ENCODE measurements at regions not wholly inside any gene's neighbourhood (a gene's known extent, or its start where the extent isn't known, plus 50 kb on each side); places are given as distances from the start of the nearest gene placed in this dataset.

DNA sequence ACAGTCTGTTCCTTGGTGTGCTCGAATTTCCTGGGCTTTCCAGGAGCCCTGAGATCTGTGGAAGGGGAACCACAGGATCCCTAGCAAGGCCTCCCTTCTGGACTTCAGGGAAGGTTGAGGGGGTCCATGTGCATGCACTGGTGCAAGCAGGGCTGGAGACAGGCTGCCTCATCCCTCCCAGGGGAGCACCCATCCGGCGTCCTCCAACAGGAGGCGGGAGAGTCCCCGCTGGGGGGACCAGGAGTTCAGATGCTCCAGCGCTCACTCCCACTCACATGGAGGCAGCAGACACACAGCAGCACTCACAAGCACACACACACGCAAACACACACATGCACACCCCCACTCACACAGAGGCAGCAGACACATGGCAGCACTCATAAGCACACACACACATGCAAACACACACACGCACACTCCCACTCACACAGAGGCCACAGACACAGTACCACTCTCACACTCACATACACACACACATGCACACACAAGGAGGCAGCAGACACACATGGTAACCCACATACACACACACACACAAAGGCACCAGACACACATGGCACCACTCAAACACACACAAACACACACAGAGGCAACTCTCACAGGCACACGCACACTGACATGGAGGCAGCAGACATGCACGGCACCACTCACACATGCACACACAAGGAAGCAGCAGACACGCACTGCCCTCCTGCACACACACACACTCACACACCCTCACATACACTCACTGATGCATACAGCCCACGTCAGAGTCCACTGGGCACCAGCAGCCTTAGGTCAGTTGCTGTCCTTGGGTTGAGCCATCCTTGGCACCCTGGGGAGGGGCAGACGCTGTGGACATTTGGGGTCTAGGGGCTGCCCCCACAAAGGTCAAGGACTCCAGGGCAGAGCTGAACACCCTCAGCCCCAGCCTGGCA lies 247.0 kb upstream of the PPP2R2D start:
- DNase-seq: no peak

- DNase-seq: no peak
These were observed 246.2 kb upstream of the PPP2R2D start for GRCh38 chr10:131654471-131655087.

GRCh38 chr10:131655101-131655849 lies 245.5 kb upstream of the PPP2R2D start:
- DNase-seq: no peak

DNA sequence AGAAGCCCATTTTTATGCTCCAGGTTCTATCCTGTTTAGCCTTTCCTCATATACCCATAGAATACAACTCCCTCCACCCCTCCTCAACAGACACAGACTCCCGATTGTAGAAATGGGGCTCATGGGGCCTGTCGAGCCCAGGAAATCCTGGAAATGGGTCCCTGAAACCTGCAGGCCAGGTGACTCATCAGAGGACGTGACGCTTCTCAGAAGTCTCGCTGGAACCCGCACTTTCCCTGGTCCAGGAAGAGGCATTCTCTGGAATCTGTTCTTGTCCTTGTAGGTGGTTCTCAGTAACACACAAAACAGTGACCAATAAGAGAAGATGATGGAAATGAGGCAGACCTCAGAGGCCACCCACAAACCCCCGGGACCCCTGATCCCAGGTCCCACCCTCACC lies 244.8 kb upstream of the PPP2R2D start:
- DNase-seq: no peak

DNA sequence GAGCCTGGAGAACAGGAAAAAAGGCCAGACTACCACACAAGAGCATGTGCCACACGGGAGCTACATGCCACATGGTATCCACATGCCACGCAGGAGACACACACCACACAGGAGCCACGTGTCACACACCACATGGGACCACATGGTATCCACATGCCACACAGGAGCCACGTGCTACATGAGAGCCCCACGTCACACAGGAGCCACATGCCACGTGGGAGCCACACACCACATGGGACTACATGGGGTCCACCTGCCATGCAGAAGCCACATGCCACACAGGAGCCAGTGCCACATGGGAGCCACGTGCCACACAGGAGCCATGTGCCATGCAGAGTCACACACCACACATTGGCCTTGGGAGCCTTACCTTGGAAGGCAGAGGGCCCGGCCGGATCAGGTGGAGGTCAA lies 244.4 kb upstream of the PPP2R2D start:
- DNase-seq: no peak

GRCh38 chr10:131657318-131657984 lies 243.4 kb upstream of the PPP2R2D start:
- DNase-seq: no peak

DNA sequence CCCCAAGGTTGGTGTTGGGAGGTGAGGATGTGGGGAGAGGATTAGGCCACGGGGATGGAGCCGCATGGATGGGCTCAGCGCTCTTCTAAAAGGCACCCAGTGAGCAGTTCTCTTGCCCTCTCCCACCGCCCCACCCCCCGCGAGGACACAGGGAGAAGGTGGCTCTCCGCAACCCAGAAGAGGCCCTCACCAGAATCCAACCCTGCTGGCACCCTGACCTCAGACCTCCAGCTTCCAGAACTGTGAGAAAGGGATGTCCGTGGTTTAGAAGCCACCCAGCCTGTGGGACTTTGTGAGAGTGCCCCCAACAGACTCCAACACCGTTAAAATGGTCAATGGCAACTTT lies 242.8 kb upstream of the PPP2R2D start:
- no peak for DNase-seq

GRCh38 chr10:131658476-131659110 lies 242.2 kb upstream of the PPP2R2D start:
- DNase-seq: no peak

DNA sequence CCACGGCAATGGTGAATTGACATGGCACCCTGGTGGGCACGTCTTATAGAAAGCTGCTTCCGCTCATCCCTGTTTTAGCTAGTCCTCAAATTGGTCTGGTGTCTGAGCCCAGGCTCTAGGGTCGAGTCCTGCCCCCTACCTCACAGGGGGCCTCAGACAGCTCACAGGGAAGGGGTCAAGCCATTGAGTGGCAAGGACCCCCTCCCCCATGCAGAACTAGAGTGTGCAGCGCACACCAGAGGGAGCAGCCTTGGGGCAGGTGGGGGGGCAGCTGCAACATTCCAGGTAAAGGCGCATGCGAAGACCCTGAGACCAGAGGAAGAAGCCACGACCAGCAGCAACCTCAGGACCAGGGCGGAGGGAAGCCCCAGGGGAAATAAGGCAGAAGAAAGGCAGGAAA lies 240.4 kb upstream of the PPP2R2D start:
- DNase-seq: no peak

- DNase-seq: no peak
These were observed 238.0 kb upstream of the PPP2R2D start for GRCh38 chr10:131662851-131663250.

DNA sequence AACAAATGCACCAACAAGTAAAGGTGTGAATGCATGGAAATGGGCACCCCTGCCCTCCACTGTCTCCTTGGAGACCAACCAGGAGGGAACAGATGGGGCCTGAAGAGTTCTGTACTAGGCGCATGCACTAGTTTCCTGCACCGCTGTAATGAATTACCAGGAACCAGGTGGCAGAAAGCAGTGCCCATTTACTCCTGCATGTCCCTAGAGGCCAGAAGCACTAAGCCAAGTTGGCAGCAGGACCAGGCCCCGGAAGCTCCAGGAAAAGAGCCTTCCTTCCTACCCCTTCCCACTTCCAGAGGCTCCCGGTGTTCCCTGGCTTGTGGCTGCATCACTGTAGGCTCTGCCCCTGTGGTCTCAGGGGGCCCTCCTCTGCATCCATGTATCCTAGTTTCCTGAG lies 237.5 kb upstream of the PPP2R2D start:
- no peak for DNase-seq

- DNase-seq: no peak
These were observed 234.7 kb upstream of the PPP2R2D start for GRCh38 chr10:131666091-131666490.

- no peak for DNase-seq
These were observed 233.8 kb upstream of the PPP2R2D start for GRCh38 chr10:131667047-131667446.

DNA sequence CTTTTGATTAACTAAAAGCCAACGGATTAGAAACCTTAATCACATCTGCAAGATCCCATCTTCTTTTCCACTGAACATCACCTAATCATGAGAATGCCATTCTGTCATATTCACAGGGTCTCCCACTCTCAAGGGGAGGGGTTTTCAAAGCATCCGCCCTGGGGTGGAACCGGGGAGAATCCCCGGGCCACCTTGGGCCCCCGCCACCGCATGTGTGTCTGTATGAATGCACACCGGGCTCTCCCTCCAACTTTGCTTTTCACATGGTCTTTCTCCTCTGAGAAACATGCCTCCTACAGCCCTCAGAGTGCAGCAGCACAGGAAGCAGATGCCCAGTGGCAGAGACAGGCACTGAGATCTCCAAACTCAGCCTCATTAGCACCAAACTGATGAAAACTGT lies 233.2 kb upstream of the PPP2R2D start:
- no peak for DNase-seq

DNA sequence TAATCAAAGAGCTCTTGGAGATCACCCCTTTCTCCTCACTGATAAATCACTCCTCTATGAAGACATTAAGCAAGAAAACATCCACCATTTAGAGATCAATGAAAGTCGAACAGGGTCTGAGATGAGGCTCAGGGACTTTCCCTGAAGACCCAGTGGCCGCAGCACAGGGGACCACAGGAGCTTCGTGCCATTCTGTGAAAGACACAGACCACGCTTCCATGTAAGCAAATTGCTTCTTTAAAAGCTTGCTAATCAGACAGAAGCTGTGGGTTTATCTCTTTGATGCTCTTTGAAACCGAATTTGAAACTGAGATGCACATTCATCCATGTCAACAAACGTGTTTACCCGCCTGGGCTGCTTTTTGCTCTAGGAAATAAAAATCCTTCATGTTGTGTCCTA lies 231.9 kb upstream of the PPP2R2D start:
- DNase-seq: no peak

- DNase-seq: no peak
These were observed 231.0 kb upstream of the PPP2R2D start for GRCh38 chr10:131669838-131670237.

- no peak for DNase-seq
These were observed 230.5 kb upstream of the PPP2R2D start for GRCh38 chr10:131670341-131670740.

GRCh38 chr10:131673396-131673795 lies 227.4 kb upstream of the PPP2R2D start:
- DNase-seq: no peak

DNA sequence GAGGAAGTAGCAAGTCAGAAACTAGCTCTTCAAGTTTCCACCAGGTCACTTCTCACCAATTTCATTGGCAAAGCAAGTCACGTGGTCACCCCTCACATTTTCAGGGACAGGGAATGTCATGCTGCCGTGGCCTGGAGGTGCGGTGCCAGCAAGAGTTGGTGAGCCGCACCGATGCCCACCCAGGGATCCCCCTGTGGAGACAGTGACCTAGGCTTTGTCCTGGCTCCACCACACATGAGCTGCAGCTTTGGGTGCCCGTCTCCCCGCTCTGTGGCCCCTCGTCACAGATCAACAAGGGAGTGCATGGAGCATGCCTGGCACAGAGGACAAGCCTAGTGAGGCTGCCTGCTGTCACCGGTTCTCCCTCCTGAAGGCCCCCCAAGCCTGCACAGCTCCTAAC lies 226.7 kb upstream of the PPP2R2D start:
- DNase-seq: no peak

DNA sequence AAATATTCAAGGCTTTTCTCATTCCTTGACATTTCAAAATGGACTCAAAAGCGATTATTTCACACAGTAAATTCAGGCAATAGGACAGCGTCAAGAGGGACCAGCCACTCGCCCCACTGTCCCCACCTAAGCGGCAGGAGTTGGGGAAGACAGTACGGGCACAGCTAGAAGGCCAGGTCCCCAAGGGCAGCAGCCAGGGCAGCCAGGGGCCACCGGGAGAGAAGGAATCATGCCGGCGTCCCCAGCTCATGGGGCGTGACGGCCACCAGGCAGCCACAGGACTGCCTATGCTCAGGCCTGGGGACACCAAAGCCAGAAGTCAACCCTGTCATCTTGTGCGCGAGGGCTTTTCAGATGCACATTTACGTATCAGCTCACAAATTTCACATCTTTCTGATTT lies 225.7 kb upstream of the PPP2R2D start:
- DNase-seq: no peak

DNA sequence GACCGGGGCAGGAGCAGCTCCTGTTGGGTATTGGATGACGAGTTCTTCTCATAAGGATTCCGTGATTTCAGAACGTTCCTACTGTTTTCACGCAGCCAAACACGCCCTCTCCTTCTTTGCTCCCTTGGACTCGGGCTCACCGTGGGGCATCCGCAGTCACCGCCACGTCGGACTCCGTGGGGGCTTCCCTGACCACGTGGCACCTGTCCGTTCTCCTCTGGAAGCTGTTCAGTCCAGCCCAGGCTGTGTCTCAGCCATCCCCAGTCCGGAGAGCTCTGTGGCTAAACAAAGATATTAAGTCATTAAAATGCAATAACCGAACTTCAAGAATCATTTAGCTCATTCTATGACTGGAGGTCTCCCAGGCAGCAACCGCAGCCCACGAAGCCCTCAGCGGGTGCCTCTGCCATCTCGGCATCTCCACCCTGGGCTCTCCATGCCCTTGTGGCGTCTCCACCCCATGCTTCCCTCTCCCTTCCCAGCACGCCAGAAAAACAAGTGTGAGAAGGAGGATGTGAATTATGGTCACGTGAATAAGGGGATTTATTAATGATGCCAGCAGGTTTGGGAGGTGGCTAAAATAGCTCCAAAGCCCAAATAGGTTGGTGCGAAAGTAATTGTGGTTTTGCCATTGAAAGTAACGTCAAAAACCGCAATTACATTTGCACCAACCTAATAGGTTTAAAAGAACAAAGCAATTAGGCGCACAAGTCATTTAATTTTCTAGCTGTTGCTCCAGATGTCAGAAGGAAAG lies 224.6 kb upstream of the PPP2R2D start:
- no peak for DNase-seq

Measured in T-helper 9 cell (primary cell).